ENCODE measurements at regions not wholly inside any gene's neighbourhood (a gene's known extent, or its start where the extent isn't known, plus 50 kb on each side); places are given as distances from the start of the nearest gene placed in this dataset.

- ChIA-PET POLR2A (no interaction called here), CTCF (no interaction called here)
These were observed 148.6 kb downstream of the TRIM29 start for GRCh38 chr11:119989159-119989821.

- ChIA-PET POLR2A (no interaction called here), CTCF (no interaction called here)
These were observed 152.4 kb downstream of the TRIM29 start for GRCh38 chr11:119985551-119985950.

- ChIA-PET POLR2A (no interaction called here), CTCF (no interaction called here)
These were observed 154.1 kb downstream of the TRIM29 start for GRCh38 chr11:119983816-119984215.

- ChIA-PET CTCF (no interaction called here), POLR2A (no interaction called here)
These were observed 154.6 kb downstream of the TRIM29 start for GRCh38 chr11:119983240-119983732.

- CTCF ChIA-PET, result no interaction called here
These were observed 155.2 kb downstream of the TRIM29 start for GRCh38 chr11:119982517-119983239.

GRCh38 chr11:119980431-119980830 lies 157.5 kb downstream of the TRIM29 start:
- CTCF ChIA-PET, result no interaction called here
- POLR2A ChIA-PET, result no interaction called here

More at GRCh38 chr11:119982517-119983239, 155.2 kb downstream of the TRIM29 start:
- POLR2A ChIA-PET, result no interaction called here

- CTCF ChIA-PET, result no interaction called here
- POLR2A ChIA-PET, result no interaction called here
These were observed 158.2 kb downstream of the TRIM29 start for GRCh38 chr11:119979701-119980100.

- ChIA-PET CTCF (no interaction called here), POLR2A (no interaction called here)
These were observed 159.2 kb downstream of the TRIM29 start for GRCh38 chr11:119978696-119979095.

- POLR2A ChIA-PET, result no interaction called here
- CTCF ChIA-PET, result no interaction called here
These were observed 160.0 kb downstream of the TRIM29 start for GRCh38 chr11:119977881-119978280.

GRCh38 chr11:119977561-119977860 lies 160.4 kb downstream of the TRIM29 start:
- ChIA-PET POLR2A (no interaction called here), CTCF (no interaction called here)

GRCh38 chr11:119976805-119977560 lies 160.9 kb downstream of the TRIM29 start:
- CTCF ChIA-PET, result no interaction called here
- POLR2A ChIA-PET, result no interaction called here

GRCh38 chr11:119975561-119976152 lies 162.3 kb downstream of the TRIM29 start:
- POLR2A ChIA-PET, result no interaction called here
- CTCF ChIA-PET, result no interaction called here

GRCh38 chr11:119974467-119974866 lies 163.4 kb downstream of the TRIM29 start:
- POLR2A ChIA-PET, result no interaction called here
- CTCF ChIA-PET, result no interaction called here

- POLR2A ChIA-PET, result no interaction called here
- CTCF ChIA-PET, result no interaction called here
These were observed 163.9 kb downstream of the TRIM29 start for GRCh38 chr11:119974051-119974450.

GRCh38 chr11:119972281-119972680 lies 165.6 kb downstream of the TRIM29 start:
- POLR2A ChIA-PET, result no interaction called here
- CTCF ChIA-PET, result no interaction called here

GRCh38 chr11:119970555-119971304 lies 167.2 kb downstream of the TRIM29 start:
- POLR2A ChIA-PET, result no interaction called here
- CTCF ChIA-PET, result no interaction called here

GRCh38 chr11:119964136-119965025 lies 173.5 kb downstream of the TRIM29 start:
- POLR2A ChIA-PET, result no interaction called here
- CTCF ChIA-PET, result no interaction called here

GRCh38 chr11:119957951-119958350 lies 180.0 kb downstream of the TRIM29 start:
- ChIA-PET POLR2A (no interaction called here), CTCF (no interaction called here)

GRCh38 chr11:119952441-119952840 lies 185.5 kb downstream of the TRIM29 start:
- ChIA-PET CTCF (no interaction called here), POLR2A (no interaction called here)

Measured in activated CD8-positive, alpha-beta memory T cell treated with anti-CD3 and anti-CD28 coated beads for 36 hours (primary cell).